K562 (cell line): ENCODE measurements at regions not wholly inside any gene's neighbourhood (a gene's known extent, or its start where the extent isn't known, plus 50 kb on each side); places are given as distances from the start of the nearest gene placed in this dataset.

ENCODE experiments used
- ATAC-seq: fragments of 200-7000 bp; cut with Tn5 transposase; 3 replicates; pipeline ENCODE4 v1.9.1; 2020; ENCODE audit warnings: moderate library complexity
- BruUV-seq: library from RNA; stranded (reverse); fragments of 400-500 nt; replicated peaks from 2 replicates; lab custom pipeline; 2021; lab: Mats Ljungman, UMichigan
- CTCF ChIA-PET: fragments of 300-600 bp; formaldehyde crosslinking; extraction: SDS; loops from one replicate; lab custom pipeline; 2021; ENCODE audit warnings: low intra/inter-chr PET ratio; lab: Yijun Ruan, JAX
- POLR2A ChIA-PET: fragments of 300-600, 350-650 bp; sonication (Branson Sonifier 250); formaldehyde crosslinking; extraction: SDS; loops from one replicate; lab custom pipeline; 2021; ENCODE audit warnings: antibody characterized with exemption, inconsistent platforms; lab: Yijun Ruan, JAX
- DNase-seq, 4 experiments: peaks; one replicate each; pipeline versions ENCODE4 v3.0.0 to v3.0.0-alpha.2; 2011 to 2018; ENCODE audit warnings: low spot score in 3 of 4, mixed read lengths in 3 of 4; ENCODE audit errors: extremely low read depth in 1 of 4
- FAIRE-seq: peaks from 2 replicates; lab custom pipeline; 2011; peaks lifted over from hg19 to GRCh38; lab: Jason Lieb, UNC
- H2AFZ ChIP-seq: 2 replicates; pipeline ENCODE4 v1.6.0; 2011; ENCODE audit warnings: low read depth, low read length, control low read depth, inconsistent platforms
- H3K27ac ChIP-seq: fragments of 200-600 bp; 3 replicates; pipeline ENCODE4 v1.8.0; 2011; ENCODE audit warnings: low read depth, mild to moderate bottlenecking, control low read depth, inconsistent platforms, low read length, moderate library complexity, mixed read lengths; ENCODE audit errors: extremely low read depth
- H3K27me3 ChIP-seq, 2 experiments: fragments of 300-600 bp in 1 of 2; 2 replicates in 1 of 2; 3 replicates in 1 of 2; pipeline versions ENCODE4 v1.6.0 to v1.8.0; 2011; ENCODE audit warnings: inconsistent platforms in 2 of 2, low read length in 2 of 2, mild to moderate bottlenecking in 1 of 2, mixed read lengths in 1 of 2, moderate library complexity in 1 of 2; ENCODE audit not compliant: control insufficient read depth in 2 of 2, insufficient read depth in 2 of 2
- H3K36me3 ChIP-seq: fragments of 300-600 bp; 3 replicates; pipeline ENCODE4 v1.8.0; 2011; ENCODE audit warnings: mild to moderate bottlenecking, low read length, inconsistent platforms; ENCODE audit not compliant: control insufficient read depth, insufficient read depth
- H3K4me1 ChIP-seq, 2 experiments: fragments of 200-600 bp in 1 of 2; replicated peaks in 1 of 2; 2 replicates in 1 of 2; 3 replicates in 1 of 2; pipeline versions ENCODE4 v1.5.1 to v1.8.0; 2011; ENCODE audit warnings: inconsistent platforms in 2 of 2, low read length in 2 of 2, mild to moderate bottlenecking in 1 of 2, mixed read lengths in 1 of 2, moderate library complexity in 1 of 2; ENCODE audit not compliant: control insufficient read depth in 2 of 2, insufficient read depth in 2 of 2
- H3K4me2 ChIP-seq: 2 replicates; pipeline ENCODE4 v1.6.1; 2011; ENCODE audit warnings: low read length, control low read depth, inconsistent platforms, mixed read lengths; ENCODE audit not compliant: insufficient read depth
- H3K4me3 ChIP-seq: fragments of 200-600 bp; sonication (generic), shearing (Covaris generic); 2 replicates; pipeline ENCODE4 v1.5.1; 2016; ENCODE audit warnings: control low read depth, inconsistent platforms
- H3K79me2 ChIP-seq: fragments of 200-600 bp; 3 replicates; pipeline ENCODE4 v1.8.0; 2011; ENCODE audit warnings: low read length, inconsistent platforms; ENCODE audit not compliant: control insufficient read depth, insufficient read depth
- H3K9ac ChIP-seq, 2 experiments: 2 replicates each; pipeline versions ENCODE4 v1.6.0 to v1.6.1; 2011; ENCODE audit warnings: low read depth in 2 of 2, low read length in 2 of 2, control low read depth in 1 of 2, inconsistent platforms in 1 of 2, mild to moderate bottlenecking in 1 of 2, mixed read lengths in 1 of 2; ENCODE audit not compliant: insufficient read depth in 1 of 2
- H3K9me1 ChIP-seq: one replicate; pipeline ENCODE4 v1.6.0; 2011; ENCODE audit warnings: inconsistent platforms, mild to moderate bottlenecking, low read length, moderate library complexity; ENCODE audit not compliant: control insufficient read depth, insufficient read depth
- H3K9me3 ChIP-seq: replicated peaks from 2 replicates; pipeline ENCODE4 v1.5.1; 2011; ENCODE audit warnings: low read depth, low read length, inconsistent platforms; ENCODE audit not compliant: control insufficient read depth, insufficient read depth
- H4K20me1 ChIP-seq: replicated peaks from 2 replicates; pipeline ENCODE4 v1.6.1; 2011; ENCODE audit warnings: low read length, inconsistent platforms, mixed read lengths; ENCODE audit not compliant: control insufficient read depth, insufficient read depth
- CCNT2 ChIP-seq: IDR thresholded peaks from 2 replicates; pipeline ENCODE4 v1.6.1; 2011; ENCODE audit warnings: borderline replicate concordance, low read depth, mild to moderate bottlenecking, moderate library complexity, mixed read lengths, low read length; ENCODE audit not compliant: insufficient read length; ENCODE audit errors: extremely low read depth
- ELF2 ChIP-seq: fragments of 250-450 bp; sonication (Bioruptor Pico); IDR thresholded peaks from 2 replicates; pipeline ENCODE4 v1.5.0; 2021; ENCODE audit warnings: mild to moderate bottlenecking
- HMGN3 ChIP-seq: IDR thresholded peaks from 2 replicates; pipeline ENCODE4 v1.6.1; 2011; ENCODE audit warnings: borderline replicate concordance, low read depth, mild to moderate bottlenecking, mixed read lengths, low read length; ENCODE audit not compliant: insufficient read length; ENCODE audit errors: extremely low read depth
- KLF1 ChIP-seq: fragments of 450-650 bp; IDR thresholded peaks from 2 replicates; pipeline ENCODE4 v1.6.1; 2016; ENCODE audit warnings: missing genetic modification characterization, missing compliant biosample characterization
- MBD2 ChIP-seq: sonication (generic); IDR thresholded peaks from 2 replicates; pipeline ENCODE4 v1.6.1; 2016; ENCODE audit warnings: low read depth, borderline replicate concordance
- ZKSCAN8 ChIP-seq: fragments of 200-800 bp; sonication (Bioruptor generic); IDR thresholded peaks from 2 replicates; pipeline ENCODE4 v1.6.1; 2016; ENCODE audit warnings: missing genetic modification characterization, missing compliant biosample characterization
- ZNF561 ChIP-seq: fragments of 450-650 bp; formaldehyde crosslinking; conservative IDR thresholded peaks from 2 replicates; pipeline ENCODE4 v1.4.0; 2020; ENCODE audit warnings: mild to moderate bottlenecking, moderate library complexity
- WGBS: fragments of 100-300 bp; shearing (Covaris generic); methylation state at CpG from one replicate; pipeline ENCODE4 v1.1.6; 2016; ENCODE audit warnings: low coverage, mixed read lengths; ENCODE audit not compliant: insufficient coverage; ENCODE audit errors: missing lambda C conversion rate; 5-methylcytosine and 5-hydroxymethylcytosine counted together
- in situ Hi-C: fragments of 300-500 bp; cut with MboI; formaldehyde crosslinking; loops from 4 replicates; pipeline ENCODE4 v1.15.0; 2018; ENCODE audit warnings: inconsistent platforms, mixed read lengths
- intact Hi-C: fragments of 100-400 bp; cut with micrococcal nuclease; formaldehyde crosslinking; loops from 2 replicates; pipeline ENCODE4 v1.14.2; 2022
- TF ChIP-seq, protein P1 (sequence below): fragments of 250-450 bp; sonication (Bioruptor Pico); IDR thresholded peaks from 2 replicates; pipeline ENCODE4 v1.8.0; 2021; ENCODE audit warnings: mild to moderate bottlenecking, moderate library complexity
- TF ChIP-seq, protein P2 (sequence below), 3 experiments: fragments of 200-800 bp in 1 of 3; fragments of 250-450 bp in 1 of 3; fragments of 450-650 bp in 1 of 3; sonication (Bioruptor Pico) in 1 of 3; sonication (Bioruptor generic) in 1 of 3; formaldehyde crosslinking in 1 of 3; IDR thresholded peaks; 2 replicates each; pipeline versions ENCODE4 v1.6.1 to v1.8.0; 2016 to 2022; ENCODE audit warnings: mild to moderate bottlenecking in 2 of 3, missing genetic modification characterization in 2 of 3, missing compliant biosample characterization in 1 of 3, moderate library complexity in 1 of 3
- TF ChIP-seq, protein P3 (sequence below): fragments of 250-450 bp; sonication (Bioruptor Pico); IDR thresholded peaks from 2 replicates; pipeline ENCODE4 v1.8.0; 2022; ENCODE audit warnings: inconsistent platforms, mild to moderate bottlenecking, moderate library complexity, borderline replicate concordance
- TF ChIP-seq, protein P4 (sequence below): fragments of 450-650 bp; IDR thresholded peaks from 2 replicates; pipeline ENCODE4 v1.6.1; 2016; ENCODE audit warnings: mild to moderate bottlenecking
- TF ChIP-seq, protein P5 (sequence below), 2 experiments: fragments of 250-450 bp in 1 of 2; fragments of 450-650 bp in 1 of 2; sonication (Bioruptor Pico) in 1 of 2; IDR thresholded peaks; 2 replicates each; pipeline versions ENCODE4 v1.6.1 to v1.8.0; 2016 to 2021; ENCODE audit warnings: mild to moderate bottlenecking in 2 of 2, moderate library complexity in 2 of 2, missing compliant biosample characterization in 1 of 2, missing genetic modification characterization in 1 of 2

DNA sequence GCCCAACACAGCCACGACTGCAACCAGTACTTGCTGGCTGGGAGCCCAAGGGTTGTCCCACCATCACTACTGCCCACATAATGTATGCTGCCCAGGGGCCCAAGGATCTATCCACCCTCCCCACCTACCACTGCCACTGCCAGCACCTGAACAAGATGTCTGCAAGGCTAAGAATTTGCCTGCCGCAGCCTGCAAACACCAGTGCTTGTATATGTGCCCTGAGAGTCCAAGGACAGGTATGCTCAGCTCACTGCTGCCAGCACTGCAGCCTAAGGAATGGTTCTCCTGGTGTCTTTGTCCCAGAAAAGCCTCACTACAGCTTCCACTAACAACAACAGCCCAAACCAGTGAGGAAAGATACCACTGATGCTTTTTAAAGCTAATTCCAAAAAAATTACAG lies 1174.0 kb downstream of the SORCS1 start:
- H3K4me3 ChIP-seq: no peak overlapping the region
- H4K20me1 ChIP-seq: no peaks in the 10 kb centered on the region
- H3K27me3 ChIP-seq: no peaks in the 10 kb centered on the region
- intact Hi-C loops (no loop called here), in situ Hi-C loops (no loop called here)
- H3K9me1 ChIP-seq: no peaks in the 10 kb centered on the region
- H3K36me3 ChIP-seq: no peaks in the 10 kb centered on the region
- ChIA-PET POLR2A (no interaction called here), CTCF (no interaction called here)
- no peak overlapping the region for H3K27ac ChIP-seq
- no CpG with 5 or more reads among the region's 2 CpGs for WGBS
- H3K4me2 ChIP-seq: no peak overlapping the region
- no peaks in the 10 kb centered on the region for H3K79me2 ChIP-seq
- DNase-seq (no peak), ATAC-seq (no peak), FAIRE-seq (no peak)
- no peak overlapping the region for H3K9ac ChIP-seq
- H3K9me3 ChIP-seq: no peaks in the 10 kb centered on the region
- no peak overlapping the region for H2AFZ ChIP-seq
- H3K4me1 ChIP-seq: no peaks in the 10 kb centered on the region
- BruUV-seq: no TSS peak
- TF ChIP-seq ELF2: no peak
- TF ChIP-seq, protein P1, sequence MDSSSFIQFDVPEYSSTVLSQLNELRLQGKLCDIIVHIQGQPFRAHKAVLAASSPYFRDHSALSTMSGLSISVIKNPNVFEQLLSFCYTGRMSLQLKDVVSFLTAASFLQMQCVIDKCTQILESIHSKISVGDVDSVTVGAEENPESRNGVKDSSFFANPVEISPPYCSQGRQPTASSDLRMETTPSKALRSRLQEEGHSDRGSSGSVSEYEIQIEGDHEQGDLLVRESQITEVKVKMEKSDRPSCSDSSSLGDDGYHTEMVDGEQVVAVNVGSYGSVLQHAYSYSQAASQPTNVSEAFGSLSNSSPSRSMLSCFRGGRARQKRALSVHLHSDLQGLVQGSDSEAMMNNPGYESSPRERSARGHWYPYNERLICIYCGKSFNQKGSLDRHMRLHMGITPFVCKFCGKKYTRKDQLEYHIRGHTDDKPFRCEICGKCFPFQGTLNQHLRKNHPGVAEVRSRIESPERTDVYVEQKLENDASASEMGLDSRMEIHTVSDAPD (CRISPR knock-in tag): no peak
- no peak for TF ChIP-seq HMGN3
- no peak for TF ChIP-seq KLF1 (tag)
- no peak for TF ChIP-seq CCNT2
- TF ChIP-seq, protein P2, sequence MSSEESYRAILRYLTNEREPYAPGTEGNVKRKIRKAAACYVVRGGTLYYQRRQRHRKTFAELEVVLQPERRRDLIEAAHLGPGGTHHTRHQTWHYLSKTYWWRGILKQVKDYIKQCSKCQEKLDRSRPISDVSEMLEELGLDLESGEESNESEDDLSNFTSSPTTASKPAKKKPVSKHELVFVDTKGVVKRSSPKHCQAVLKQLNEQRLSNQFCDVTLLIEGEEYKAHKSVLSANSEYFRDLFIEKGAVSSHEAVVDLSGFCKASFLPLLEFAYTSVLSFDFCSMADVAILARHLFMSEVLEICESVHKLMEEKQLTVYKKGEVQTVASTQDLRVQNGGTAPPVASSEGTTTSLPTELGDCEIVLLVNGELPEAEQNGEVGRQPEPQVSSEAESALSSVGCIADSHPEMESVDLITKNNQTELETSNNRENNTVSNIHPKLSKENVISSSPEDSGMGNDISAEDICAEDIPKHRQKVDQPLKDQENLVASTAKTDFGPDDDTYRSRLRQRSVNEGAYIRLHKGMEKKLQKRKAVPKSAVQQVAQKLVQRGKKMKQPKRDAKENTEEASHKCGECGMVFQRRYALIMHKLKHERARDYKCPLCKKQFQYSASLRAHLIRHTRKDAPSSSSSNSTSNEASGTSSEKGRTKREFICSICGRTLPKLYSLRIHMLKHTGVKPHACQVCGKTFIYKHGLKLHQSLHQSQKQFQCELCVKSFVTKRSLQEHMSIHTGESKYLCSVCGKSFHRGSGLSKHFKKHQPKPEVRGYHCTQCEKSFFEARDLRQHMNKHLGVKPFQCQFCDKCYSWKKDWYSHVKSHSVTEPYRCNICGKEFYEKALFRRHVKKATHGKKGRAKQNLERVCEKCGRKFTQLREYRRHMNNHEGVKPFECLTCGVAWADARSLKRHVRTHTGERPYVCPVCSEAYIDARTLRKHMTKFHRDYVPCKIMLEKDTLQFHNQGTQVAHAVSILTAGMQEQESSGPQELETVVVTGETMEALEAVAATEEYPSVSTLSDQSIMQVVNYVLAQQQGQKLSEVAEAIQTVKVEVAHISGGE (CRISPR knock-in tag; IDR thresholded peaks at IDR 0.05): no peak
- no peak for TF ChIP-seq ZKSCAN8 (CRISPR knock-in tag)
- no peak for TF ChIP-seq MBD2
- TF ChIP-seq, protein P3, sequence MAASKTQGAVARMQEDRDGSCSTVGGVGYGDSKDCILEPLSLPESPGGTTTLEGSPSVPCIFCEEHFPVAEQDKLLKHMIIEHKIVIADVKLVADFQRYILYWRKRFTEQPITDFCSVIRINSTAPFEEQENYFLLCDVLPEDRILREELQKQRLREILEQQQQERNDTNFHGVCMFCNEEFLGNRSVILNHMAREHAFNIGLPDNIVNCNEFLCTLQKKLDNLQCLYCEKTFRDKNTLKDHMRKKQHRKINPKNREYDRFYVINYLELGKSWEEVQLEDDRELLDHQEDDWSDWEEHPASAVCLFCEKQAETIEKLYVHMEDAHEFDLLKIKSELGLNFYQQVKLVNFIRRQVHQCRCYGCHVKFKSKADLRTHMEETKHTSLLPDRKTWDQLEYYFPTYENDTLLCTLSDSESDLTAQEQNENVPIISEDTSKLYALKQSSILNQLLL (CRISPR knock-in tag): no peak
- TF ChIP-seq, protein P4, sequence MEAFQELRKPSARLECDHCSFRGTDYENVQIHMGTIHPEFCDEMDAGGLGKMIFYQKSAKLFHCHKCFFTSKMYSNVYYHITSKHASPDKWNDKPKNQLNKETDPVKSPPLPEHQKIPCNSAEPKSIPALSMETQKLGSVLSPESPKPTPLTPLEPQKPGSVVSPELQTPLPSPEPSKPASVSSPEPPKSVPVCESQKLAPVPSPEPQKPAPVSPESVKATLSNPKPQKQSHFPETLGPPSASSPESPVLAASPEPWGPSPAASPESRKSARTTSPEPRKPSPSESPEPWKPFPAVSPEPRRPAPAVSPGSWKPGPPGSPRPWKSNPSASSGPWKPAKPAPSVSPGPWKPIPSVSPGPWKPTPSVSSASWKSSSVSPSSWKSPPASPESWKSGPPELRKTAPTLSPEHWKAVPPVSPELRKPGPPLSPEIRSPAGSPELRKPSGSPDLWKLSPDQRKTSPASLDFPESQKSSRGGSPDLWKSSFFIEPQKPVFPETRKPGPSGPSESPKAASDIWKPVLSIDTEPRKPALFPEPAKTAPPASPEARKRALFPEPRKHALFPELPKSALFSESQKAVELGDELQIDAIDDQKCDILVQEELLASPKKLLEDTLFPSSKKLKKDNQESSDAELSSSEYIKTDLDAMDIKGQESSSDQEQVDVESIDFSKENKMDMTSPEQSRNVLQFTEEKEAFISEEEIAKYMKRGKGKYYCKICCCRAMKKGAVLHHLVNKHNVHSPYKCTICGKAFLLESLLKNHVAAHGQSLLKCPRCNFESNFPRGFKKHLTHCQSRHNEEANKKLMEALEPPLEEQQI: no peak
- TF ChIP-seq ZNF561: no peak
- TF ChIP-seq, protein P5, sequence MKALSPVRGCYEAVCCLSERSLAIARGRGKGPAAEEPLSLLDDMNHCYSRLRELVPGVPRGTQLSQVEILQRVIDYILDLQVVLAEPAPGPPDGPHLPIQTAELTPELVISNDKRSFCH (CRISPR knock-in tag; IDR thresholded peaks at IDR 0.05): no peak
- TF ChIP-seq, protein P5 (tag; IDR thresholded peaks at IDR 0.05): no peak
